ENCODE measurements at regions not wholly inside any gene's neighbourhood (a gene's known extent, or its start where the extent isn't known, plus 50 kb on each side); places are given as distances from the start of the nearest gene placed in this dataset.

GRCh38 chr13:83182845-83183244 is 699.4 kb downstream of the SLITRK1 start:
- TF ChIP-seq, protein P1, sequence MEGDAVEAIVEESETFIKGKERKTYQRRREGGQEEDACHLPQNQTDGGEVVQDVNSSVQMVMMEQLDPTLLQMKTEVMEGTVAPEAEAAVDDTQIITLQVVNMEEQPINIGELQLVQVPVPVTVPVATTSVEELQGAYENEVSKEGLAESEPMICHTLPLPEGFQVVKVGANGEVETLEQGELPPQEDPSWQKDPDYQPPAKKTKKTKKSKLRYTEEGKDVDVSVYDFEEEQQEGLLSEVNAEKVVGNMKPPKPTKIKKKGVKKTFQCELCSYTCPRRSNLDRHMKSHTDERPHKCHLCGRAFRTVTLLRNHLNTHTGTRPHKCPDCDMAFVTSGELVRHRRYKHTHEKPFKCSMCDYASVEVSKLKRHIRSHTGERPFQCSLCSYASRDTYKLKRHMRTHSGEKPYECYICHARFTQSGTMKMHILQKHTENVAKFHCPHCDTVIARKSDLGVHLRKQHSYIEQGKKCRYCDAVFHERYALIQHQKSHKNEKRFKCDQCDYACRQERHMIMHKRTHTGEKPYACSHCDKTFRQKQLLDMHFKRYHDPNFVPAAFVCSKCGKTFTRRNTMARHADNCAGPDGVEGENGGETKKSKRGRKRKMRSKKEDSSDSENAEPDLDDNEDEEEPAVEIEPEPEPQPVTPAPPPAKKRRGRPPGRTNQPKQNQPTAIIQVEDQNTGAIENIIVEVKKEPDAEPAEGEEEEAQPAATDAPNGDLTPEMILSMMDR (IDR thresholded peaks at IDR 0.05): no peak
- no peak for TF ChIP-seq POLR2A (IDR thresholded peaks at IDR 0.05)
